GM20431 (cell line): ENCODE measurements at regions not wholly inside any gene's neighbourhood (a gene's known extent, or its start where the extent isn't known, plus 50 kb on each side); places are given as distances from the start of the nearest gene placed in this dataset.

Source experiments
- in situ Hi-C: fragments of 300-500 bp; cut with MseI, MboI; formaldehyde crosslinking; loops from one replicate; pipeline ENCODE4 v1.15.0; 2020; ENCODE audit warnings: low sequenced_read_pairs; ENCODE audit not compliant: unreplicated experiment

DNA sequence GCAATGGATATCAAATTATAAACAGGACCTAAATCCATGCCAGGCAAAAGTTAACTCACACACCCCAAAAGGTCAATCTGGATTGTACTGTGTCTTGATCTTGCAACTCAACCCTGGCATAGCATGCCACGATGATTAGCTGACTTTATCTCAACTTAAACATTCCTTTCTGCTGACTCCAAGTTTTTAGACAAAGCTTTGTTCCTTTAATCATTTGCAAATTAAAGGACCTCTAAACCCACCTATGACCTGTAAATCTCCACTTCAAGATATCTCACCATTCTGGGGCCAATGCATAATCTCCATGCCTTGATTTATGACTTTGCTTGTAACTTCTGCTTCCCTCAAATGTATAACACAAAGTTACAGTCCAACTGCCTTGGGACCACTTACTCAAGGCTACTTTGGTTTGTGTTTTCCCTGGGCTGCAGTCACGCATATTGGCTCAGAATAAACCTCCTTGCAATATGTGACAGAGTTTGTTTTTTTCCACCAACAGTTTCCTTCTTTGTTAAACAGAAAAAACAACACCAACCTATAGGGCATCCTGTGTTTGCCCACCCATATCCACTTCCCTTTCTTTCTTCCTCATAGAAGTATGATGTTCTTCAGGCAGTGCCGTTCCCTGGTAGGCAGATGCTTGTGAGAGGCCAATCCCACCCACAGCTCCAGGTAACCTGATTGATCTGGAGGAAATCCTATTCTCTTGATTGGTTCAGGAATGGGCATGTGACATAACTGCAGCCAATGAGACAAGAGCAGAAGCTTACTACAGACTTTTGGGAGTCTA lies 390.6 kb upstream of the ERCC4 start:
- in situ Hi-C loops: no loop called here

DNA sequence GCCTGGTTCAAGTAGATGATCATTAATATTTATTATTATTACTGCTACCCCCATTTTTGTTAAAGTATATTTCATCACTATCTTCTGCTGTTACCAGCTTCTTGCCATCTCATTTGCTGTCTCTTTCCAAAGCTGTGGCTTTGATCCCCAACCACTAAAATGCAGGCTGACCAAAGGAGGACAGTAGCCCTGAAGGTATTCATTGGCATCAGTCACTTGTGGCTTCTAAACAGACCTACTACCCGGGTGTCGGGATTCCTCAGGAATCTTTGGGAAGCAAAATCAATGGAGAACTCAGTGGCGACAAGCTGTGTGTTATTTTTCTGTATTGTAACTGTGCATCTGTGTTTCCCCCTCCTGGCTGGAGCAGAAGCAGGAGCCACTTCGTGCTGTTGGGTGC lies 379.2 kb upstream of the ERCC4 start:
- in situ Hi-C loops: no loop called here

DNA sequence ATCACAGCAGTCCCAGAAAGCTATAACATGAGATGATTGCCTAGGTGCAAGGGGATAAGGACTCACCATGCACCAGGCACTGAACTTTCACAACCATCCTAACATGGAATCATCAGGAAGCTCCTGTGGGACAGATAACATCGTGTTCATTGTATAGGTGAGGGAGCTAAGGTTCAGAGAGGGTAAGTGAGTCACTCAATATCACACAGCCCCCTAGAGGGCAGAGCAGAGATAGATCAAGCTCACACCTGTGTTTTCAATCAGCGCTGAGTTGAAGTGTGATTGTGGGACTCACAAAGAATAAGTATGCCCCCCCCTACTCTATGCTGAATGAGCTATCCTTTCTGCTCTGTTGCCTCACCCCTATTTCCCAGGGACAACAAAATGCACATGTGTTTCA lies 377.7 kb upstream of the ERCC4 start:
- in situ Hi-C loops: no loop called here

DNA sequence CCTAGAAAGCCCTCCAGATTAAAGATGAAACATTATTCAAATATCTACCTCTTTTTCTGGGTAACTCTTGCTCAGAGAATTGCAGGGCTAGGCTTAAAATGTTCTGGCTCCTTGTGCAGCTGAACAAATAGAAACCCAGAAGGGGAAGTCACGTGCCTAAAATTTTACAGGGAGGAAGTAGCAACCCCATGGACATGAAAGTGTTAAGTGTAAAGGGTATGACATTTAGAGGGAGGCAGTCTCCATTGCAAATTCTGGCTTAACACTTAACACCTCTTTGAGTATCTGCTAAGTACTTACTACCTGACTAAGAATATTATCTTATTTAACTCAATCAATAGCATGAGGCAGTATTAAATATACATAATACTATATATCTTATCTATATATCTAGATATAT lies 376.1 kb upstream of the ERCC4 start:
- in situ Hi-C loops: no loop called here

DNA sequence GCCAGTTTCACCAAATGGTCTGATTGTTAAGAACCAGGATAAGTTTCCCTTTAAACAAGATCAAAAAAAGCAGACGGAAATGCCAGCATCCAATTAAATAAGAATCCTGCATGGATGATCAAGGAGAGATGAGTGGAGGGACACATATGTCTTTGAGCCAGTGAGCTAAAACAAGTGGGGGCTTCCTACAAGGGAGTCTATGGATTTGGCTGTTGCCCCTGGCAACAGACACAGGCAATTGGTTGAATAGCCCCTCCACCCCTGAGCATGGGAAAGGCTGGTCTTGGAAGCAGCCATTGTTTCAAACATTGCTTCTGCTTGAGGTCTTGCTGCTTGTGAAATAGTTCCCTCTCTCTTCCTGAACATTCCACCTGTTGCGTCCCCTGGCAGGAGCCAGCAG lies 374.7 kb upstream of the ERCC4 start:
- in situ Hi-C loops: no loop called here

DNA sequence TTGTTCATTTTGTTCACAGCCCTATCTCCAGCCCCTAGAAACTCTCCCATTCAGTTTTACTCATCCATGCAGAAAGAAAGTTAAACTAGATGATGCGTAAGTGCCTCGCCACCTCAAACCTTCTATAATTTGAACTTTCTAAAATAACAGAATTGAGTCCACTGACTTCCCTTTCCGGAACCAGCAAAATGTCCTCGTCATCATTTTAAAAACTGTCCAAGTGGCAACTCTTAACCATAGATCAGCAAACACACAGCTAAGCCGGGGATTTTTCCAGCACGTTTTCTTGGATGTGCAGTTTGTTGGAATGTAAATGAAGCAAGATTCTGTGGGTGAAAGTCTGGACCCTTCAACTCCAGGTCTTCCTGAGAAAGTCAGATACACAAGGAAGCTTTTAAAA lies 369.7 kb upstream of the ERCC4 start:
- in situ Hi-C loops: no loop called here

DNA sequence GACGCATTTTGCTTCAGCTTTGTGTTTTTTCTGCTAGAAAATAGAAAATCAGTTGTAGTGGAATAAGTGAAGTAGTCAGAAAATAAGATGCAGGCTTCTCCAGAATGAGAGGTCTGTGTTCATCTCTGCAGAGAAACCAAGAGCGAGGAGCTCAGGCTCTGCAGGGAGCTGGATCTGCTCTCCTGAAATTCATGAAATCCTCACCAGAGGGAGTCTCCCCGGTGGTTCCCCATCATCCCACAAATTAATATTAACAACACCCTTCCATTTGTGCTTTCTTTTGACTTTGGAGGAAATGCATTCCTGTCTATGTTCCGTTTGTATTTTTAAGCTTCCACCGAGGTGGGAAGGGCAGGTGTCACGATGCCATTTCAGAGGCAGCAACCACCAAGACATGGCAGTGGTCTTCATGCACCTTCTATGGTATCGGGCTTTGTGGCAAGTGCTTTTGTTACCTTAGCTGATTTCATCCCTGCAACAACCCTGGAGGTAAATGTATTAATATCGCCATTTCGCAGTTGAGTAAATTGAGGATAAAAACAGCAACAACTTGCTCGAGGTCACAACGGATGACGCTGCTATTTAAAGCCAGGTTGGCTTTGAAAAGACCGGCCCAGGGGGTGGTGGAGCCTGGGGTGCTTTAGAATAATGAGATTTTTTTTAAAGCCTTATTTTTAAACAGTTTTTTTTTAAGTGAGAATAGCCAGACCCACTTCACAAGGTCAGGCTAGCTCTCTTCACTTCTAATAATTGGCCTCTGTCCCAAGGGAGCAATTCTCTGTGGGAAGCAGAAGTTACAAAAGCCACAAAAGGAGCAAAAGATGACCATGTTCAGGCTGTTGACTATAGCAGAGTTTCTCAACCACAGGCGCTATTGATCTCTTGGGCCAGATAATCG lies 367.6 kb upstream of the ERCC4 start:
- in situ Hi-C loops: no loop called here

DNA sequence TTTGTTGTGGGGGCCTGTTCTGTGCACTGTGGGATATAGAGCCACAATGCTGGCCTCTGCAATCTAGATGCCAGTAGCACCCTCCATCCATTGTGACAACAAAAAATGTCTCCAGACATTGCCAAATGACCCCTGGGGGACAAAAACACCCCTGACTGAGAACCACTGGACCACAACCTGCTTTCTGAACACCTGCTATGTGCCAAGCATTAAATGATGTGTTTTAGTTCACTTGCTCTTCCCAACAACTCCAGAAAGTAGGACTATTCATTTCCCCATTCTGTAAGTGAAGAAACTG lies 367.0 kb upstream of the ERCC4 start:
- in situ Hi-C loops: no loop called here

DNA sequence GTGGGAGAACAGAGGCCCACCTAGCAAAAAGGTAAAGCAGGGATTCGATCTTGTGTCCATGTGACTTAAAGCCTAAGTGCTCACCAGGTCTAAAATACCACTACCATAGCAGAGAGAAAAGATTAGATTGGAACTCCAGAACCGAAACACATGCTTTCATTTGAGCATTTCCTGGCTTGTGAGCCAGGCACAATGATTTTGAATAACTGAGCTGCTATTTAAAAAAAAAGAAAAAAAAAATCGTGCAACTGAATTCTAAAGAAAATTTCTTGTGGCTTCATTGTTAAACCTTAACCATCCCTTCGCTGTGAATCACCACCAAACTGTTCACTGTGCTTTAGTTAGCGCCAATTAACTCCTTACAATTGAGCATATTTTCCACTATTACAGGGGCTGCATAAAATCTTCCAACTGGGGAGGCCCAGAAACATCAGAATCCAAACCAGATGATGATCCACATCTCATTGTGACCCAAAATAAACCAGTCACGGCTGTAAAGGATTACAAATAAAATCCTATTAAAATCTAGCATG lies 366.4 kb upstream of the ERCC4 start:
- in situ Hi-C loops: no loop called here

DNA sequence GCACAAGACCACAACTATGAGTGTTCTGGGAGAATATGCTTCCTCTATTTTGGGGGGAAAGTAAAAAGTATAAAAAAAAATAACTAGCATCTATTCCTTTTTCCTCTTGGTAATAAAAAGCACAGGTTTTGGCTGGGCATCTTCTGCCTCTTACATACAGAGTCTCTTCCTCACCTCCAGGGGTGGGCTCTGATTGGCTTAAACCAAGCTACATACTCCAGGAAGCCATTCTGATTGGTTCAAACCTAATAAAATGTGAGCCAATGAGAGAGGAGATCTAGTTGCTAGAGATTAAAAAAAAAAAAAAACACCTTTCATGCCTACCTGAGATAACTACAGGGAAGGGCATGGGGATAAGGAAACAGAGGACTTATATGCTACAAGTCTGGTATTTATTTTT lies 365.9 kb upstream of the ERCC4 start:
- in situ Hi-C loops: no loop called here

DNA sequence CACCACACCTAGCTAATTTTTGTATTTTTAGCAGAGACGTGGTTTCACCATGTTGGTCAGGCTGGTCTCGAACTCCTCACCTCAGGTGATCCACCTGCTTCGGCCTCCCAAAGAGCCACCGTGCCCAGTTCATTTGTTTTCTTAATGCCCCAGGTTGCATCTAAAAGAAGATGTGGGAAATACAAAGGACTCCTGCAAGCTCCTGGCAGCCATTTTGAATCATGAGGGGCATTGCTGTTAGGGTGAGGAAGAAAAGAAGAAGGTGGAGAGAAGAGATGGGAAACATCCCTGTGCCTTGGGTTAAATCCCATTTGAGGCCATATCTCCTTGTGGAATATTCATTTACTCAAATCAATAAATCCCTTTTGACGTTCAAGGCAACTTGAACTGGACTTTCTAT lies 365.3 kb upstream of the ERCC4 start:
- in situ Hi-C loops: no loop called here

DNA sequence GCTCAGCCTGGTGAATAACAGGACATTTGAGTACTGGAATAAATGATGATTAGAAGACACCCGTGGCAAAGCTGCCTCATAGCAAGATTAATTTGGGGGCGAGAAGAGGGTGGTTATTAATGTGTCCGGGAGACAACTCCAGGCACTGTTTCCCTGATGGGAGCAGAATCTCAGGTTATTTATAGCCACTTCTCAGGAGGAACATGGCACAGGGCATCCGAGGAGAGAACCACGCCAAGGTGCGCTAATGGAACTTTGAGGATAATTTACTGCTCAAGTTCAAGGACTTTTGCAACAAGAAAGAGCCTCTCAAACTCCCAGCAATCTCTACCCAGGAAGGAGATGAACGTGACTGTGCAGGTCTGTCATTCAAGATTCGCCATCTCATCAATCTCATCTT lies 362.5 kb upstream of the ERCC4 start:
- in situ Hi-C loops: no loop called here

DNA sequence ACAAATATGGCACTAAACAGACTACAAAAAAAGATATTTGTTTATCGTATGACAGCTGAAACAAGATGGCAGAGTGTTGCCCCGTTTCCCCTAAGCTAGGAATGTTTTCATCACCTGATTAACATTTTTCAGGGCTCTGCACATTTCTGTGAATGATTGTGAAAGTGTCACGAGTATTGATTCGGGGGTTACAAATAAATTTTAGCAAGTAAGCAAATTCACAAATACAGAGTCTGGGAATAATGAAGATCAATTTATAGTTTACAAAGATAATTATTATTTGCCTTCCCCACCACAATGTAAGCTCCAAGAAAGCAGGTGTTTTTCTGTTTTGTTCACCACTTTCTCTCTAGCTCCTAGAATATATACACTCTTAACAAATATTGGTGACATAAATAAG lies 361.2 kb upstream of the ERCC4 start:
- in situ Hi-C loops: no loop called here

DNA sequence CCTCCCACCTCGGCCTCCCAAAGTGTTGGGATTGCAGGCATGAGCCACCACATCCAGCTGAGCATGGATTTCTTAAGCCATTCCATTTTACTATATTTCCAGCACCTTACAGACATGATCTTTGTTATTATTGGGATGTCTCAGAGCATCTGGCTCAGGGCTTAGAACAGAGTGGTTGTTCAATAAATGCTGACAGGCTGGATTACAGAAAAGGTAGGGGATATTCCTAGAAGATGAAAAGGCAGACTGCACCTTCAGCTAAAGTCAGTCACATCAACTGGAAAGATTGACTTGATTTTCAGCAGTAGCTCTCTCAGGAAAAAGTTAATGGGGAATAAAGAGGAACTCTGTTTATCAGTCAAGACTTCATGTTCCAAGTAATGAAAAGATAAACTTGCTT lies 360.3 kb upstream of the ERCC4 start:
- in situ Hi-C loops: no loop called here

DNA sequence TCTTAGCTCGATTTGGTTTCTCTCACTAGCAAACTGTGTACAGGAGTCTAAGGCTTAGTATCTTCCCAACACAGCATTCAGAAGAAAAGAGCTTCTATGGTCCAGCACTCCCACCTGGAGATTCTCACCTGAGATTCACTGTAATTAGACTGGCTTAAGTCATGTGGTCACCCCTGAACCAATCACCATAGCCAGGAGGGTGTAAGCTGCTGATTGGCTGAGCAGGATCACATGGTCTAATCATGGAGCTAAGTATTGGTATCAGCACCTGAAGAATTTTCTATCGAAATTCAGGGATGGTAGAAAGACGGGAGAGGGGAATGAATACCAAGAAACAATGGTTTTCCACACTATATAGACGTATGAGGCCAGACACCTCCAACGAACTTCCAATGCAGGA lies 359.8 kb upstream of the ERCC4 start:
- in situ Hi-C loops: no loop called here

DNA sequence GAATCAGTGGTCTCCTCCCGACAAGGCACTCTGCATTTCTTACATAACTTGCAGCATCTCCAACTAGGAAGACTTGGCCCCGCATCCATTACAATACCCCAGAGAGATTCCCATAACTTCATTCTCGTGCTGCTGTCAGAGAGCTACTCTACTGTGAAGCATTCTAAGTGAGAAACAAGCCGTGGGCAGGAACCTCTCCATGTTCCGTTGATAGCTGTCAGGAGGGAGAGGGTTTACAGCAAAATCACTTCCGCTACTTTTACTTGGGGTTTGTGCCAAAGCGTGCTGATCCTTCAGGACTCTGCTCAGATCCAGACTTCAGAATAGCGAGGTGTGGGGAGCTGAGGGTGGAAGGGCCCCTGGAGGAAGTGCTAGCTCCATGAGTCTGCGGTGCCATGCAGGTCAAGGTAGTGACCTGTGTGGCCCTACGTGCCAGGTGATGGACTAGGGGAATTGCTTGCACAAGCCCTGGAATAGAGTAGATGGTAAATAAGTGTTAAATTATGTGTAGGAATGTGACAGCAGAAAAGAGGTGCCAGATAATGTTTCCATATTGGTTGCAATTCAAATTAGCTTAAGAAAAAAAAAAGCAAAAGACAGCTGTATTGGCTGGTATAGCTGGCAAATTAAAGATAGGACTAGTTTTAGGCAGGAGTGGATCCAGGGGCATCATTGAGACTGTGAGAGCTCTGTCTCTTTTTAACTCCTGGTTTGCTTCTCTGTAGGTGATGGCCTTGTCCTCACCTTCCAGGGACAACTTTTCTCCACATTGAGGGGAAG lies 358.5 kb upstream of the ERCC4 start:
- in situ Hi-C loops: no loop called here

DNA sequence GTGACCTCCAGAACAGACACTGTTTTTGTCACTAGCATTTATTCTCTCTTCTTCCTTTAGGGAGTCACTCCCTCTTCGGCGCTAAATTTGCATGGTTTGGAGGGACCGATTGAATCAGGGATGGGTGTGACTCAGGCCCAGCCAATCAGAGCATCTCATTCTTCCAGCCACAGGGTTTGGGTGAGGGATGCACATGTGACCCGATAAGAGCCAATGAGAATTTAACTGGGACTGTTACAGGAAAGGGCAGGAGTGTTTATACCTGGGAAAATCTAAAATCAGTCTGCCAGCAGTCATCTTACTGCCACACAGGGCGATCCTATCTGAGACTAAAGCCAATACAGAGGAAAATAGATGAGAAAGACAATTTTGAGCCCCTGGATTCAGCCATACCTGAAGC lies 351.2 kb upstream of the ERCC4 start:
- in situ Hi-C loops: no loop called here

DNA sequence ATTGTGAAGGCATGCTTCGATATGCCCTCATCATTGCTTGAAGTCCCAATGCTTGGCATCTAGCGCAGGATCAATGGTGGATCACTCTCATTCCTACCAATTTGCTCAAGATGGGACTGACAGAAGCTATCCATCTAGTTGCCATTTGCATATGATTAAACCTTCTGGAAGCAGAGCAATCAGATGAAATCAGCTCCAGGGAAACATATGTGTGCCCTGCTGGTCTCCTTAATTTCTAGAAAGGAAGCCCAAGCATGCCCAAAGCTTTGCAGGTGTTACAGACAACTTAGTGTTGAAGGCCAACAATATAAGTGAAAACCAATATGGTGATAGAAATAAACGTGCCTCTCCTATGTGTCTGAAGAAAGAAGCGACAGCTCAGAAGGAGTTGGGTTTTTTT lies 350.0 kb upstream of the ERCC4 start:
- in situ Hi-C loops: no loop called here

DNA sequence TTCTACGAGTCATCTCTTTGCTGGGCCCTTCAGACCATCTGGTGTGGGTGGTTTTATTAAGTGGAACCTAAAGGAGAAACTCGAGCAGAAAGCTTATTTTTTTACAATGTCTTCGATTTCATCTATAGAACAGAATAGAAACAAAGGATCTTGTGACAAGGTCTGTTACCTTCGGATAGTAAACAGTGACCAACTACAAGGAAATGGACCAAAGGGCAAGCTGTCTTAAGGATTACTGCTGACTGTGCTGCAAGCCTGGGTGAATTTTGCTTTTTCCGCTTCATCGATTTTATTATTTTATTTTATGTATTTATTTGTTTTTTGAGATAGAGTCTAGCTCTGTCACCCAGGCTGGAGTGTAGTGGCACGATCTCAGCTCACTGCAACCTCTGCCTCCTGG lies 348.9 kb upstream of the ERCC4 start:
- in situ Hi-C loops: no loop called here

DNA sequence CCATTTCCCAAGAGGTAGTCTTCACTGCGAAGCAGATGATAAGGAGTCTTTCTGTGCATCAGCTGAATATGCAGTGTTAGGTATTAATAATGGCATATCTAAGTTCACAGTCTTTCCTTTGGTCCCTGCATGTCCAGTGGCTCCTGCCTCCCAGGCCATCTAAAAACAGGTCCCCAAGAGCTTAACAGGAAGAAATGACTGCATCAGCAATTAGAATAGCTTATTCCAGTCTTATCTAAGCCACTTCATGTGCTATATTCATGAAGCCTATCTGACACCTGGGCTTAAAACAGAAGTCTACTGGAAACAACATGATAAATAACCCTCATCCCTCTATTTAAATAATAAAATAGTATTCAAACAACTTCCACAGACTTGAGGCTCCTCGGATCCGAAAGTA lies 346.1 kb upstream of the ERCC4 start:
- in situ Hi-C loops: no loop called here

DNA sequence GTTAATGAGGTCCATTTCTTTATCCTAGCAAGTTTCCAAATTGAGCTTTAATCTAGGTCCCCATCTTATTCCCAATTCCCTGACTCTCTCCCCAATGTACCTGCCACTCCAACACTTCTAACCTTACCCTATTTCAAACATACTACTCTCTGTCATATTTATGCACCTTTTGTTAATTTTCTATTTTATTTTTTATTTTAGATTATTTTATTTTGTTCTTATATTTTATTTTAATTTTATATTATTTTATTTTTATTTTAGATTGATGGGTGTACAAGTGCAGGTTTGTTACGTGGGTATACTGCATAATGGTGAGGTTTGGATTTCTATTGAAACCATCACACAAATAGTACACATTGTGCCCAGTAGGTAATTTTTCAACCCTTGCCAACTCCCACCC lies 333.9 kb upstream of the ERCC4 start:
- in situ Hi-C loops: no loop called here
